Breast epithelium (tissue), 3 donors: ENCODE measurements at regions not wholly inside any gene's neighbourhood (a gene's known extent, or its start where the extent isn't known, plus 50 kb on each side); places are given as distances from the start of the nearest gene placed in this dataset.

ENCODE experiments used
- CTCF ChIP-seq, 3 donors: fragments of 450-650 bp; IDR thresholded peaks; one replicate each; pipeline ENCODE4 v1.5.1; 2016 to 2017; ENCODE audit warnings: antibody characterized with exemption in 3 of 3, mild to moderate bottlenecking in 3 of 3, moderate library complexity in 3 of 3
- POLR2A ChIP-seq: fragments of 450-650 bp; IDR thresholded peaks from one replicate; pipeline ENCODE4 v1.6.1; 2016; ENCODE audit warnings: antibody characterized with exemption, mild to moderate bottlenecking, moderate library complexity

GRCh38 chr7:18341756-18342155 is 153.8 kb upstream of the HDAC9 start:
- TF ChIP-seq CTCF (IDR thresholded peaks at IDR 0.05) = no peak
- TF ChIP-seq POLR2A = no peak
